Endometrium (tissue), 2 donors: ENCODE measurements at regions not wholly inside any gene's neighbourhood (a gene's known extent, or its start where the extent isn't known, plus 50 kb on each side); places are given as distances from the start of the nearest gene placed in this dataset.

Experiments
- FAIRE-seq: peaks from 2 replicates; lab custom pipeline; 2012; peaks lifted over from hg19 to GRCh38; lab: Jason Lieb, UNC
- donor health status: control.
- donor health status: control.

GRCh38 chr22:49586873-49587272 lies 240.8 kb downstream of the BRD1 start:
- no peak for FAIRE-seq

GRCh38 chr22:49586244-49586748 lies 241.4 kb downstream of the BRD1 start:
- FAIRE-seq = no peak

- no peak for FAIRE-seq
These were observed 242.0 kb downstream of the BRD1 start for GRCh38 chr22:49585461-49586243.

- no peak for FAIRE-seq
These were observed 243.7 kb downstream of the BRD1 start for GRCh38 chr22:49583886-49584505.

- FAIRE-seq = no peak
These were observed 244.3 kb downstream of the BRD1 start for GRCh38 chr22:49583341-49583740.

DNA sequence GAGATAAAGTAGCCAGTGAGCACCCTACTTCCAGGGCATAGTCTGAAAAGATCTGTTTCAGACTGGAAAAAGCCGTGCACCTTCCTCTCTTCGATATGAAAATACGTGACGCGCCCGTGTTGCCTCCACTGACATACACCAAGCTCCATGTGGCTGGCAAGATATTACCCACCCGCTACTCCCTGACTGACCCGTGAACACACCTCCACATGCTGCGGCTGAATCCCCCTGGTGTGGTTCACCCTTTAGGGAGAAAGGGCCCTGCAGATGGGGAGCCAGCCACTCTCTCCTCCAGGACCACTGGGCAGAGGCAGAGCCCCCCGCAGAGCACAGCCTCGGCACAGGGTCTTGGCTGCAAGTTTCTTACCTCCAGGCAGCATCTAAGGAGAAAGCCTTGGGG lies 245.0 kb downstream of the BRD1 start:
- FAIRE-seq = no peak

- FAIRE-seq = no peak
These were observed 245.5 kb downstream of the BRD1 start for GRCh38 chr22:49582181-49582580.

- no peak for FAIRE-seq
These were observed 247.6 kb downstream of the BRD1 start for GRCh38 chr22:49580024-49580423.

GRCh38 chr22:49577168-49578060 lies 250.3 kb downstream of the BRD1 start:
- FAIRE-seq = no peak

DNA sequence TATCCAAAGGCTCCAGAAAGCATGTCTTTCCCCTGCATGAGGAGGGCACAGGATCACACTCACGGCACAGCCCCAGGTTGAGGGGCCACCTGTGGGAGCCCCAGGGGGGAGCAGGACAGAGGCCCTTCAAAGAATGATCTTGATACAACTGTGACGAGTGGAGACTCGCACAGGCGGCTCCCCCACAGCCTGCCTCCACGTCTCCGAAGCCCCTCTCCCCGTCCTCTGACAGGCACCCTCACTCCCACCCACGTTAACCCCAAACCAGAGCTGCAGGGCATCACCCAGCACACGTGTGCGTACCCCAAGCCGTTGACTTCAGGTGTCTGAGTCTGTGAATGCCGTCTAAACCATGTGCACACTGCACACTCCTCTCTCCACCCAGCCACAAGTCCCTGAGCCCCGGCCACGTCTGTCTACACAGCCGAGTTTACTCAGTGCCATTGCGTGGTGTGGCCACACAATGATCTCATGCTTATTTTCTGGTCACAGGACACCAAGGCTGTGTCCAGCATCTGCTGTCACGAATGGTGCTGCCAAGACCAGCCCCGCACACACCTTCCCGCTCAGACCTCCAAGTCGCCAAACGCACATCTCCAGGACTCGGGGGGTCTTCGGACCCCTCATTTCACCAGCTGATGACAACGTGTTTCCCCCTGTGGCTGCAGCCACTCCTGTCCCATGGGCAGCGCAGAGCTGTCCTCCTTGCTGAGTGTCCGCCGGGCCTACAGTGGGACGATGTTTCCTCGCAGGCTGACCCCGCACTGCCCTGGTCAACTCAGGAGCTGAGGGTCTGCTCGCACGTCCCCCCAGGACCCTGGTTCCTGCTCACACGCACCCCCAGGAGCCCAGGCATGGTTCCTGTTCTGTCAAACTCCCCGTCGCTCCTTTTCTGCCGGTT lies 251.2 kb downstream of the BRD1 start:
- no peak for FAIRE-seq

DNA sequence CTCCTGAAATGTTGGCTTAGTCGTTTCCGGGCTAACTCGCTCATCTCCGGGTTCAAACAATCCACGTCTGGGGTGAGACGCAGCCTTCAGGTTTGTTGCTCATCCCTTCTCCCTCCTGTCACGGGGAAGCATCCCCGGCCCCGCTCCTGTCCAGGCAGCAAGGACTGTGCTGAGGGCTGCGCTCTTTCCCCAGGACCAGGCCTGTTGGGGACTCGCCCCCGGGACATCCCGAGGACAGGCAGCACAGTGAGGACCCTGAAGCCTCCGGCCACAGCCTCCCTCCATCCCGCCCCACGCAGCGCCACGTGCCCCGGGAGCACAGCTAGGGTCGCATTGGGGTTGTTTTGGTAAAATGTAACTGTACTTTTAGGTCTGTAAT lies 252.0 kb downstream of the BRD1 start:
- FAIRE-seq = no peak

- no peak for FAIRE-seq
These were observed 252.6 kb downstream of the BRD1 start for GRCh38 chr22:49574881-49575702.

DNA sequence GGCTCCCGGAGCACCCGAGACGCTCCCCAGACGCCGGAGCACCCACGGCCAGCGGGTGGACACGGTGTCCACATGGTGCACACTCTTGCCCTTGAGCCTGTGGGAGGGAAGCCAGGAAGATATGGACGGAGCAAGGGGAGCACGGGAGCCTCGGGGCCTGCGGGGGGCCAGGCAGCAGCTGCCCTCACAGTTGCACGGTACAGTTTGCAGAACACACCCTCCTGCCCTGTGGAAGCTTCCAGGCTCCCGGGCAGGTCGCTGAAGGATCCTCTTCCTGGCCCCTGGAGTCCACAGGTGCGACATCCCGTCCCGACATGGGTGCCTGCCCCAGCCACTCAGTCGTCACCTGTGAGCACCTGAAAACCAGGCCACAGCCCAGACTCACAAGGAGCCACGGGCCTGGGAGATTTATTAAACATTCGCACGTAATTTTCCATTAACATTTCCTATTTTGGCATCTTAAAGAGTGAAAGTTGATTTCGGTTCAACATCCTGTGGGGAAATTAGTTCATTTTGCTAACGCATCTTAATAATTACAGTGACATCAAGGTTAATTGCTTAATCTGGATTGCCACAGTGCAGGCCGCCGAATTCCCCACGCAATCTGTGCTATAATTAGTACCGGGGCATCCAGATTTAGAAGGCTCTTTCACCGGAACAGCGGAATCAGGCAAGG lies 253.3 kb downstream of the BRD1 start:
- FAIRE-seq = no peak

DNA sequence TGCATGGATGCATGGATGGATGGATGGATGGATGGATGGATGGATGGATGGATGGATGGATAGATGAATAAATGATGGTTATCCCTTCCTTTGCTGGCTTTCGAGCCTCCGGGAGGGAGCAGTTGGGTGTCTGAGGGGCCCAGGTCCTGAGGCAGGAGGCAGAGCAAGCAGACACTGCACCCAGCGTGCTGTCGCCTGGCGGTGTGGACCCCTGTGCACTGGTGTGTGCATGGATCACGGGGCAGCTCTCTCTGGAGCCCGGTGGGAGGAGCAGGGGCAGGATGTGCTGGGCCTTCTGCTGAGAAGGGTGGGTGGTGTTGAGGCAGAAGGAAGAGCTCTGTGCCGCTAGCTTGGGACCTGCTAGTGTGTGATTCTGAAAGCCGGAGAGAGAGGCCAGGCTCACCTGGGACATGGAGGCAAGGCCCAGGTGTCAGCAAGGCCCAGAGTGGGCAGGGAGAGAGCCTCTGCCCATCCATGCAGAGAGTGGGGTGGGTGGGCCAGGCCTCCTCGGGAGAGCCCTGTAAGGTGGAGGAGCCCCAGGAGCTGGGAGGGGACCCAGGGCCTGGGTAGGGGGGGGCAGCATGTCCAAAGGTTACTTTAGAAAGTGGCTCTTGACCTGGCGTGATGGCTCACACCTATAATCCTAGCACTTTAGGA lies 254.4 kb downstream of the BRD1 start:
- no peak for FAIRE-seq

DNA sequence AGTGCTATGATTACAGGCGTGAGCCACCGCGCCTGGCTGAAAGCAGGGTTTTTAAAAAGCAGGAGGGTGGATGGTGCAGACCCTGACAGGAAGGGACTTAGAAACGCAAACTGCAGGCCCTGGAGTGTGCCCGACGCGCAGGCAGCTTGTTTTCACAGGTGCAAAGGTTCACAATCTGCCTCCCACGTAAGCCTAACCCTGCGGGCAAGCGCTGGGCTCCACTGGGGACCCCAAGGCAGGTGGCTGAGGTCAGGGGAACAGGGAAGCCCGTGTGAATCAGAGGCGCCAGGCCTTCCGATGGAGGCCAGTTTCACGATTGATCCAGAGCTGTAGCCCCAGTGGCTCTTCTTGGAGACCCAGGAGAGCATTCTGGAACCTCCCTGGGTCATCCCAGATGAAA lies 256.3 kb downstream of the BRD1 start:
- FAIRE-seq = no peak

DNA sequence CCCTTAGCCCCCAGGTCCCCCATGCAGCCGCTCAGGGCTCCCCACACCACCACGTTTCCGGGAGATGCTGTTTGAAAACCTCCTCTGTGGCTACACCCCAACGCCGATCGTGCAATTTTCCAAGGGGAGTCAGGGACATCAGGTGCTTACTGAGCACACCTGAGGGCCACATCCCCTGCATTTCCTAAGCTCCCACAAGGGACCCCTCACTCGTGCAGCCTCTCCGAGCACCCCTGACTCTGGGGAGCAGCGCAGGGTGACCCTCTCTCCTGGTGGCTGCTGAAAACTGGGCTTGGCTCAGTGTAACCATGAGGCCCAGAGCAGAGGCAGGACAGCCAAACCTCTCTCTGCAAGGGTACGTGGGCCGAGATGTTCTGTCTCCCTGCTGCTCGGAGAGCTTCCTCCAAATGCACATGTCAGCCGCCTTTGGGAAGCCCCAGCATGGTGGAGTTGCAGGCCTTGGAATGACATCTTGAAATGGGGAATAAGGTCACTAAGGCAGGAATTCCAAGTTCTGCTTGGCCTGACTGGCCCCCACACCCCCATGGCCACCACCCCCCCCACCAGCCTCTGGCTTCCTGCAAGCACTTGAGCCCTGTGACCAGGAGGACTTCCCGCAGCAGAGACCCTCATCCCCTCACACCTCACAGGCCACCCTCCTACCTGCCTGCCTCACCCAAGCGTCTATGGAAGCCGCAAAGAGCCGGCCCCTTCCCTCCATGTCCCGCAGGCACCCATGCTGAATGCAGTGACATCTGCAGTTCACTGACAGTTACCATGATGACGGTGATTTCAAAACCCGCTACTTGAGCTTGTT lies 257.4 kb downstream of the BRD1 start:
- no peak for FAIRE-seq

DNA sequence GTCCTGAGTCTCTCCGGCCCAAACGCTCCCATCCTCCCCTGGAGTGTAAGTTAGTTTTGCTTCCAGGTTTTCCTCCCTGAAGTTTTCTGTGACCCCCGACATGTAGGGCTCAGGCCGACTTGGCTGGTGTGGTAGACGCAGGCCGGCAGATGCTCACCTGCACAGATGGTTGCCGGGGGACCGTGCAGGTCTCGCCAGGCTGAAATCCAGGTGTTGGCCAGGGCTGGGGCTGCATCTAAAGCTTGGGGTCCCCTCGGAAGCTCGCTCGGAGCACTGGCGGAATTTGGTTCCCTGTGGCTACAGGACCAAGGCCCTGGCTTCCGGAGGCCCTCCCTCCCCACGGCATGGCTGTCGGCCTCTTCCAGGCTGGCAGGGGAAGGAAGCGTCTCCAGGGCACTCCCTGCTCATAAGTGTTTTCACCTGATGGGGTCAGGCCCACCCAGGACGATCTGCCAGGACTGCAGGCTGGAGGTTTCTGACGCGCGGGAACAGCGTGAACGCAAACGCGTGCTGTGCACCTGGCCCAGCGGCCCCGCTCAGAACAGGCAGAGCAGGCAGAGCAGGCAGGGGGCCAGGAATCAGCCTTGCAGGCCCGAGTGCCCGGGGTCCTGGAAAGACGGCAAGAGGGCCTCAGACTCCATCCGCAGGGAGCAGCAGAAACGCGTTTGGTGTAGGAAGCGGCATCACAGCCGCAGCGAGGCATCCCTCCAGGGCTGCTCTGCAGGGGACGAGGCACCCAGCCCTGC lies 258.2 kb downstream of the BRD1 start:
- FAIRE-seq = no peak

GRCh38 chr22:49568751-49569285 lies 258.9 kb downstream of the BRD1 start:
- no peak for FAIRE-seq
